Naive thymus-derived CD4-positive, alpha-beta T cell (primary cell): ENCODE measurements at regions not wholly inside any gene's neighbourhood (a gene's known extent, or its start where the extent isn't known, plus 50 kb on each side); places are given as distances from the start of the nearest gene placed in this dataset.

ENCODE experiments used
- ATAC-seq: fragments of 150-1000 bp; cut with Tn5 transposase; 2 replicates; pipeline ENCODE4 v1.10.0; 2021; ENCODE audit warnings: mild to moderate bottlenecking, moderate library complexity
- CTCF ChIA-PET: fragments of 350-600 bp; sonication (Branson Sonifier 250); formaldehyde crosslinking; loops from one replicate; lab custom pipeline; 2021; ENCODE audit warnings: antibody characterized with exemption; lab: Charles Lee
- POLR2A ChIA-PET: fragments of 350-600 bp; sonication (Branson Sonifier 250); formaldehyde crosslinking; loops from one replicate; lab custom pipeline; 2021; ENCODE audit warnings: antibody characterized with exemption, inconsistent platforms; lab: Charles Lee
- DNase-seq, 9 donors: peaks; one replicate each; pipeline versions ENCODE4 v3.0.0 to v3.0.0-alpha.2; 2020 to 2022; ENCODE audit warnings: mixed read lengths in 1 of 9
- H3K27ac ChIP-seq: one replicate; pipeline ENCODE4 v1.7.0; 2013; ENCODE audit warnings: mild to moderate bottlenecking, low read depth, low read length, moderate library complexity
- H3K27me3 ChIP-seq, 2 donors: one replicate each; pipeline ENCODE4 v1.7.0; 2013; ENCODE audit warnings: low read length in 2 of 2, mild to moderate bottlenecking in 2 of 2, moderate library complexity in 2 of 2; ENCODE audit not compliant: control insufficient read depth in 2 of 2, insufficient read depth in 2 of 2
- H3K36me3 ChIP-seq, 3 experiments: 1 replicate in 2 of 3; 2 replicates in 1 of 3; pipeline ENCODE4 v1.7.0; 2013; ENCODE audit warnings: low read length in 3 of 3, mild to moderate bottlenecking in 3 of 3, moderate library complexity in 1 of 3; ENCODE audit not compliant: insufficient read depth in 3 of 3, control insufficient read depth in 2 of 3
- H3K4me1 ChIP-seq, 2 donors: one replicate each; pipeline ENCODE4 v1.7.0; 2013; ENCODE audit warnings: low read length in 2 of 2, mild to moderate bottlenecking in 2 of 2, moderate library complexity in 1 of 2; ENCODE audit not compliant: control insufficient read depth in 2 of 2, insufficient read depth in 2 of 2
- H3K4me3 ChIP-seq: 2 replicates; pipeline ENCODE4 v1.7.0; 2013; ENCODE audit warnings: mild to moderate bottlenecking, low read length
- H3K9me3 ChIP-seq, 3 experiments: 1 replicate in 2 of 3; 2 replicates in 1 of 3; pipeline ENCODE4 v1.7.0; 2013; ENCODE audit warnings: low read length in 3 of 3; ENCODE audit not compliant: control insufficient read depth in 2 of 3
- H3K27ac Mint-ChIP-seq, 9 donors: one replicate each; pipeline ENCODE4 v1.8.0; 2020 to 2022; ENCODE audit warnings: mixed read lengths in 9 of 9, mild to moderate bottlenecking in 8 of 9, moderate library complexity in 5 of 9, inconsistent platforms in 2 of 9
- H3K27me3 Mint-ChIP-seq, 5 donors: one replicate each; pipeline ENCODE4 v1.8.0; 2021 to 2022; ENCODE audit warnings: mixed read lengths in 5 of 5, mild to moderate bottlenecking in 1 of 5
- H3K36me3 Mint-ChIP-seq, 5 donors: one replicate each; pipeline ENCODE4 v1.8.0; 2020 to 2022; ENCODE audit warnings: mixed read lengths in 5 of 5, mild to moderate bottlenecking in 3 of 5, inconsistent platforms in 1 of 5
- H3K4me1 Mint-ChIP-seq, 7 donors: one replicate each; pipeline ENCODE4 v1.8.0; 2020 to 2022; ENCODE audit warnings: mixed read lengths in 7 of 7, mild to moderate bottlenecking in 3 of 7, inconsistent platforms in 1 of 7
- H3K4me3 Mint-ChIP-seq, 10 donors: one replicate each; pipeline ENCODE4 v1.8.0; 2020 to 2022; ENCODE audit warnings: mild to moderate bottlenecking in 10 of 10, mixed read lengths in 10 of 10, moderate library complexity in 6 of 10, inconsistent platforms in 2 of 10
- H3K9me3 Mint-ChIP-seq, 11 donors: one replicate each; pipeline ENCODE4 v1.8.0; 2020 to 2022; ENCODE audit warnings: mixed read lengths in 11 of 11, mild to moderate bottlenecking in 4 of 11, inconsistent platforms in 1 of 11, moderate library complexity in 1 of 11
- intact Hi-C, 2 donors: fragments of 100-400 bp; cut with micrococcal nuclease; formaldehyde crosslinking; loops; one replicate each; pipeline ENCODE4 v1.15.1; 2023

GRCh38 chr3:180828723-180829408 lies 83.6 kb upstream of the FXR1 start:
- Histone ChIP-seq H3K36me3 (no peaks in the 10 kb centered on the region), H3K27ac (no peak overlapping the region), H3K4me3 (no peak overlapping the region), H3K9me3 (no peaks in the 10 kb centered on the region), H3K4me1 (no peaks in the 10 kb centered on the region), H3K27me3 (no peaks in the 10 kb centered on the region)
- ChIA-PET POLR2A (no interaction called here), CTCF (no interaction called here)
- Mint-ChIP-seq H3K4me3 (no peak overlapping the region), H3K9me3 (no peaks in the 10 kb centered on the region), H3K27ac (no peak overlapping the region), H3K4me1 (no peaks in the 10 kb centered on the region), H3K36me3 (no peaks in the 10 kb centered on the region), H3K27me3 (peaks cover 0 to 25% (median 5%) of the 10 kb centered on the region in 5 donors)
- DNase-seq (no peak), ATAC-seq (no peak)
- intact Hi-C loops, result no loop called here

DNA sequence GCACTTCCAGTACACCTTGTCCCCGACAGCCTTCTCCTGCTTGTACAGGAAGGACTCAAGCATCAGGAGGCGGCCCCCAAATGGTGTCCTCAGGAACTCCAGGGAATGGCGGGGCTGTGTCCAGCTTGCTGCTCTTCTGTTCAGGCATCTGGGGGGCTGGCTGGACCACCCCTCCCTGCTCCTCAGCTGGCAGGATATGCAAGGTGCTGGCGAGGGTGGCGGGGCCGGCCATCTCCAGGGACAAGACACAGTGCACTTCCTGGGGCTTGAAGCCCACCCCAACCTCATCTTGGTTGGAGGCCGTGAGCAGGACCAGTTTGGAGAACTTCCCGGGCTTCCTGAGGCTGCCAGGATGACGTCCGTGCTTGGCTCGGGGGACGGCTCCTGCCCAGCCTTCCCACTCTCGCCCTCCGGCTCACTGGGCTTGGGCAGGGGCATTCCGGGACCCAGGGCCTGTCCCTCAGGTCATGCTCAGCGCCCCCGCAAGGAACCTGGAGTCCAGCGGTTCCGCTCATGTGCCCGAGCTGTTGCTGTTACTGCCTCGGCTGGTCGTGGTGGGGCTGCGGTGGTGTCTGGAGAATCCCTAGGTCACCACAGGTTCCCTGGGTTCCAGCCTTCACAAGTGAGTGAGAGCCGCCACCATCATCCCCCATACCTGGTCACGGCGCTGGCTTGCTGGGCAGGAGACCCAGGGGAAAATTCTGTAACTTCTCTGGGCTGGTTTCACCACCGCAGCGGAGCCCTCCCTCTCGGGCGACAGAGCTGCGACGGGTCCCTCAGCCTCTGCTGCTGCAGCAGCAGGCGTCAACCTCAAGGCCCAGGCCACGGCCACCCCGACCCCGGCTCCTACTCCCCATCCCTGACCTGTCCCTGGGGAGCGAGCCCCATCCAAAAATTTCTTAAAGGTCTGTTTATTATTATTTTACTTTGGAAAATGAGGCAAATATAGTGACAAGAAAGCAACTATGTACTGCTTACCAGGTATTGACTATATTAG lies 82.8 kb upstream of the FXR1 start:
- intact Hi-C loops, result no loop called here
- Mint-ChIP-seq H3K27me3 (peaks cover 0 to 25% (median 7%) of the 10 kb centered on the region in 5 donors), H3K9me3 (no peaks in the 10 kb centered on the region), H3K27ac (no peak overlapping the region), H3K4me1 (no peaks in the 10 kb centered on the region), H3K4me3 (no peak overlapping the region), H3K36me3 (no peaks in the 10 kb centered on the region)
- no peaks in the 10 kb centered on the region for H3K27me3 ChIP-seq
- CTCF ChIA-PET, result no interaction called here
- no peak overlapping the region for H3K27ac ChIP-seq
- no peaks in the 10 kb centered on the region for H3K4me1 ChIP-seq
- POLR2A ChIA-PET, result no interaction called here
- no peak for ATAC-seq
- no peaks in the 10 kb centered on the region for H3K9me3 ChIP-seq
- DNase-seq, result no peak
- no peaks in the 10 kb centered on the region for H3K36me3 ChIP-seq
- H3K4me3 ChIP-seq, result no peak overlapping the region

DNA sequence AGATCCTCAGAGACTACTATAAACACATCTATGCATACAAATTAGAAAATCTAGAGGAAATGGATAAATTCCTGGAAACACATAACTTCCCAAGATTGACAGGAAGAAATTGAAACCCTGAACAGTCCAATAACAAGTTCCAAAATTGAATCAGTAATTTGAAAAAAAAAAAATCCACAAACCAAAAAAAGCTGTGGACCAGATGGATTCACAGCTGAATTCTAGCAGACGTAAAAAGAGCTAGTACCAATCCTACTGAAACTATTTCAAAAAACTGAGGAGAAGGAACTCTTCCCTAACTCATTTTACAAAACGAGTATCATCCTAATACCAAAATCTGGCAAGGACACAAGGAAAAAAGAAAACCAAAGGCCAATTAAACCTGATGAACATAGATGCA lies 77.0 kb upstream of the FXR1 start:
- intact Hi-C loops, result no loop called here
- H3K4me3 ChIP-seq, result no peak overlapping the region
- no peaks in the 10 kb centered on the region for H3K36me3 ChIP-seq
- H3K4me3 Mint-ChIP-seq, result no peak overlapping the region
- no peaks in the 10 kb centered on the region for H3K9me3 ChIP-seq
- no peaks in the 10 kb centered on the region for H3K36me3 Mint-ChIP-seq
- no peak overlapping the region for H3K27ac ChIP-seq
- H3K27me3 Mint-ChIP-seq, result peaks cover 0 to 28% (median 15%) of the 10 kb centered on the region in 5 donors
- DNase-seq, result no peak
- no peak overlapping the region for H3K27ac Mint-ChIP-seq
- H3K4me1 ChIP-seq, result no peaks in the 10 kb centered on the region
- ChIA-PET CTCF (no interaction called here), POLR2A (no interaction called here)
- no peaks in the 10 kb centered on the region for H3K27me3 ChIP-seq
- ATAC-seq, result no peak
- H3K9me3 Mint-ChIP-seq, result peaks cover 0 to 17% (median 4%) of the 10 kb centered on the region in 11 donors
- no peaks in the 10 kb centered on the region for H3K4me1 Mint-ChIP-seq

GRCh38 chr3:180836766-180837165 lies 75.7 kb upstream of the FXR1 start:
- Mint-ChIP-seq H3K27me3 (peaks cover 0 to 22% (median 15%) of the 10 kb centered on the region in 5 donors), H3K4me1 (no peaks in the 10 kb centered on the region), H3K9me3 (peaks cover 0 to 28% (median 7%) of the 10 kb centered on the region in 11 donors), H3K4me3 (no peak overlapping the region), H3K36me3 (no peaks in the 10 kb centered on the region), H3K27ac (no peak overlapping the region)
- ATAC-seq (no peak), DNase-seq (no peak)
- Histone ChIP-seq H3K27ac (no peak overlapping the region), H3K4me3 (no peak overlapping the region), H3K9me3 (no peaks in the 10 kb centered on the region), H3K27me3 (no peaks in the 10 kb centered on the region), H3K4me1 (no peaks in the 10 kb centered on the region), H3K36me3 (no peaks in the 10 kb centered on the region)
- intact Hi-C loops, result no loop called here
- CTCF ChIA-PET, result no interaction called here
- POLR2A ChIA-PET, result no interaction called here

GRCh38 chr3:180854887-180855286 lies 57.6 kb upstream of the FXR1 start:
- Histone ChIP-seq H3K27ac (no peak overlapping the region), H3K36me3 (no peaks in the 10 kb centered on the region), H3K9me3 (no peaks in the 10 kb centered on the region), H3K4me3 (no peak overlapping the region), H3K4me1 (no peaks in the 10 kb centered on the region), H3K27me3 (no peaks in the 10 kb centered on the region)
- Mint-ChIP-seq H3K4me1 (peaks cover 0 to 2% (median 0%) of the 10 kb centered on the region in 7 donors), H3K36me3 (peaks cover 0 to 3% (median 0%) of the 10 kb centered on the region in 5 donors), H3K27me3 (peaks cover 0 to 66% (median 38%) of the 10 kb centered on the region in 5 donors), H3K4me3 (no peak overlapping the region), H3K9me3 (peaks cover 0 to 24% (median 12%) of the 10 kb centered on the region in 11 donors), H3K27ac (no peak overlapping the region)
- DNase-seq (no peak), ATAC-seq (no peak)
- intact Hi-C loops, result no loop called here
- POLR2A ChIA-PET, result no interaction called here
- CTCF ChIA-PET, result no interaction called here

DNA sequence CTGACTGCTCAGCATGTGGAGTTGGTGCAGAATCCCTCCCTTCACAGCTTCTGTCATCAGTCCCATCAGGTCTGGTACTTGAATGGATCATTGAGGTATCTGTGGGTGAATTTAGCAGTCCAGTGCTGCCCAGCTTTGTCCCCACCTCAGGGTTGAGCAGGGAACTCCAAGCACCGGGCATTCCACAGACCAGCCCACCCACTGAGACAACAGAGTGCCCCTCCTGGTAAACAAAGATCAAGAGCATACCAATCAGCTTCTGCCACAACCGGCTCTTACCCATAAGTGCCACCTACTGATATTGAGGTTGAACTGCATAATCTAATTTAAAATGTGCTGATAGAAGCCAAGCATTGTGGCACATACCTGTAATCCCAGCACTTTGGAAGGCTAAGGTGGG lies 57.1 kb upstream of the FXR1 start:
- no peak for DNase-seq
- Mint-ChIP-seq H3K27me3 (peaks cover 0 to 62% (median 33%) of the 10 kb centered on the region in 5 donors), H3K36me3 (peaks cover 0 to 3% (median 0%) of the 10 kb centered on the region in 5 donors), H3K4me1 (peaks cover 0 to 2% (median 0%) of the 10 kb centered on the region in 7 donors), H3K4me3 (no peak overlapping the region), H3K9me3 (peaks cover 0 to 24% (median 12%) of the 10 kb centered on the region in 11 donors), H3K27ac (peak overlapping the region in 1 of 9 donors; percentile 20)
- CTCF ChIA-PET, result no interaction called here
- no peaks in the 10 kb centered on the region for H3K4me1 ChIP-seq
- no peak overlapping the region for H3K4me3 ChIP-seq
- H3K9me3 ChIP-seq, result no peaks in the 10 kb centered on the region
- H3K27me3 ChIP-seq, result no peaks in the 10 kb centered on the region
- no peak overlapping the region for H3K27ac ChIP-seq
- intact Hi-C loops, result no loop called here
- ATAC-seq, result no peak
- POLR2A ChIA-PET, result no interaction called here
- no peaks in the 10 kb centered on the region for H3K36me3 ChIP-seq
